ENCODE measurements at regions not wholly inside any gene's neighbourhood (a gene's known extent, or its start where the extent isn't known, plus 50 kb on each side); places are given as distances from the start of the nearest gene placed in this dataset.
"Not testable (repeated sequence)": the region's sequence is repeated elsewhere in the genome, so short reads cannot be mapped to it uniquely, and the experiment has no call there.

- DNase-seq (ENCODE audit: low spot score) = no peak
Observed at GRCh38 chr2:224174990-224175389, 135.9 kb upstream of the SERPINE2 start.

DNA sequence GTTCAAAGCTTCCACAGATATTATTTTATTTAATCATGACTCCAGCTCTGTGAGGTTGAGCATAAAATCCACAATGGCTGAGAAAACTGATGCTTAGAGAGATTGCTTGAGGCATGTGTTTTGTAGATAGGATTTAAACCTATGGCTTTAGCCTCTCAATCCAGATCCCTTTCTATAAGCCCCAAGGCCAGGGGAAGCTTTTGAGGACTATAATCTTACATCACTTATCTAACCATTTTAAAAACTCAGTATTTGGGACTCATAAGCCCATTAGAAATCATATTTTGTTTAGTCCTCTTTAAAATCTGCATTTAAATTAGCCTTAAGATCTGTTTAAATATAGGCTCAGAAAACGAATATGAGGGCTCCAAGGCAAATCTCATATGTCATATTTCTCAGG is 135.4 kb upstream of the SERPINE2 start:
- DNase-seq (ENCODE audit: low spot score) = no peak

- no peak for DNase-seq (ENCODE audit: low spot score)
Observed at GRCh38 chr2:224173933-224174332, 134.8 kb upstream of the SERPINE2 start.

DNA sequence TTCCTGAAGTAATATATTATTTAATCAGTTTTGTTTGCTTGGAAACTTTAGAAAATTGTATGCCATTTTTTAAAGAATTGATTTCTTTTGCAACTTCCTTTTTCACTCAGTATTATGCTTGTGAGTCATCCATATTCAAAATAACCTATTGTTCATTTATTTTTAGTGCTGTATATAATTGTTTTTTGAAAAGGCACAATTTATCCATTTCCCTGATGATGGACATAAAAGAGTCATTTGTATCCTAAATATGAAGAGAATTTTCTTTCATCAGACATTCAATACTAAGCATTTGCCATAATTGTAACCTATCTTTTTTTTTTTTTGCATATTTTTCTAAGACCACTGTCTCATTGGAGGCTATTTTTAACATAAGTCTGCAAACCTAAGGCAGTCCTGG is 134.1 kb upstream of the SERPINE2 start:
- DNase-seq (ENCODE audit: low spot score) = no peak

DNA sequence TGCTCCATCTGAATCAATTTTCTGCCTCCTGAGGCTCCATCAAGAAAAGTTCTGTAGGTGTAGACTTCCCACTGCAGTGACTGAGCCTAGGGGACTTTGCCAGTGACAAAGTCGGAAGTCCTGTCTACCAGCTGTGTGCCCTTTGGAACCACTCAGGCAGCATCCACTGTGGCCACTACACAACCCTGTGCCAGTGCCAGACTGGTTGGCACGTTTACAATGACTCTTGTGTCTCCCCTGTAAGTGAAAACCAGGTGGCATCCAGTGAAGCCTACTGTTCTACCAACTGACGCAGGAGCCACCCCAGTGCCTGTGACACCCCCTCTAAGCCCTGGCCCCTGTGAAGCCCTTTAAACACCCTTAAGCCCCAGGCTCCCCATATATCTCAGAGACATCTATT is 132.1 kb upstream of the SERPINE2 start:
- DNase-seq (ENCODE audit: low spot score) = no peak

GRCh38 chr2:224169847-224170246 is 130.8 kb upstream of the SERPINE2 start:
- no peak for DNase-seq (ENCODE audit: low spot score)

GRCh38 chr2:224167781-224168180 is 128.7 kb upstream of the SERPINE2 start:
- not testable (repeated sequence) for DNase-seq (ENCODE audit: low spot score)

DNA sequence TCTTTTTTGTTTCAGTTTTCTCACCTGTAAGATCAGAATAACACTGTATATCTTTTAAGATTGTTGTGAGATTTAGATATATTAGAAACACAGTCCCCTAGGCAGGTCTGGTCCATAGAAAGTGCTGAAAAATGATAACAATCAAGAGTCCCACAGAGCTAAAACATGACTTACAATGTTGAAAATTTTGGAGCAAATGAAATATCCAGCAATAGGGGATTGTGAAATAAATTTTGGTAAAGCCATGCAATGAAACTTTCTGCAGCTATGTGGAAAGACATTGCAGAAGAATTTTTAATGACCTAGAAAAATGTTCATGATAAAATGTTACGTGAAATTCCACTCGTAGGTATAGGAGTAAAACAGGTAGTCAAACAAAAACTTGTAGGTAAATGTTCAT is 127.6 kb upstream of the SERPINE2 start:
- DNase-seq (ENCODE audit: low spot score) = no peak

DNA sequence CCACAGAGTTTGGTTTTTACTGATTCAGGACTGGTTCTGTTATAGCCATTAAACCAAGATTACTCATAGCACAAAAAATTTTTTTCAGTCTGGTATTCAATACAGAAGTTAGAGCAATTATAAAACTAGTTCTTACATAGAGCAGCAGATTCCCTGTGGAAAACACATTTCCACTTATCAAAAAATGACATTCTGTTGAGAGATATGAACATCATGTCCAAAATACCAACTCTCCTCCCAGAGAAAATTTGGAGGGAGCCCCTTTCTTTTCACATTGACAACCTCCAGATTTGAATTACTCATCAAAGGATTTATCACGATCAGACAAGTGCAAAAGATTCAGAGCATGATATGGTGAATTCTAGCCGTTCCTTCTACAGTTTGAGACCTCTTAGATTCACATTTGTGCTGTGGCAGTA is 126.8 kb upstream of the SERPINE2 start:
- DNase-seq (ENCODE audit: low spot score) = no peak

DNA sequence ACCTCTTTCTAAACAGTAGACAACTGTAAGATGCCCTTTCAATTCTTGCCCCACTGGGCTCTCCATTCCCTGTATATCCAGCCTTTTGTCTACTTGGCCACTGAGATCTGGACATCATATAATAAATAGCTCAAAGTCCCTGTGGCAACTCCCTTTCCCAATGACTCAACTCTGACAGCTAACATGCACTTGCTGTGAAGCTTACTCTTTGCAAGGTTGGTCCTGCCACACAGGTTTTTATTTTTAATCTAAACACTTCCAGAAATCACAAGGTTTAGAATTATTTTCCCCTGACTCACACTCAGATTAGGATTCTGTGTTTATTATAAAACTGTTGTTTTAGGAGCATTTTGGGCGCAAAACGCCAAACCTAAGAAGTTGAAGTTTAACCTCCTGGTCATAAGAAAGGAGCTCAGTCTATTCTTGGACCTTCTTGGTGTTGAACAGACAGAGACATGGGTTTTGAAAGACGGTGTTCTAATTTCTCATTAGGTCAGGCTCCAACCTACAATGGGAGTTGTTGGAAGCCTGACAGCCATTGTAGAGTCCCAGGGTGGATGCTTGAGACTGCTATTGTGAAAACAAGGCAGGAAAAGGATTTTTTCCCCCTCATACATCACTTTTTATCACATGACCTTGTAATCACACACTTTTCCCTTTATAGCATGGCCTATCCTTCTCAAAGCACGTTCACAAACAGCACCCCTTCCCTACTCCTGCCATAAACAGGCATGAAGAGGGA is 124.7 kb upstream of the SERPINE2 start:
- no peak for DNase-seq (ENCODE audit: low spot score)

- DNase-seq (ENCODE audit: low spot score) = no peak
Observed at GRCh38 chr2:224162122-224162521, 123.0 kb upstream of the SERPINE2 start.

DNA sequence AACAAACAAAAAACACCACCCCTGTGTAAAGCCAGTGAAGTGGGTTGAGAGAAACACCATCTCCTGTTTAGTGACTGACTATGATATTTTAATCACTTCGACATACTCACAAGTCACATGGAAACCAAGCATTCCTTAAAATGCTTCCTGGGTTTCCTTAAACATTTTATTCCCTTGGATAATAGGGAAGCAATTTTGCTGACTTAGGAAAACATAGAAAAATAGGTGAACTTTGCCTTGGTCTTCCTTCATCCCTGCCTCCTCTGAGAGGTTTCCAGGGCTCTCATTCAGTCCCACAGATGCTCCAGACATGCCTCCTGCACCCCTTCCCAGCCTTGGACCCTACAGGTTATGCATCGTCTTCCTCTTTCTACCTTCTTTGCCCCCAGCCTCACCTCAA is 122.6 kb upstream of the SERPINE2 start:
- no peak for DNase-seq (ENCODE audit: low spot score)

DNA sequence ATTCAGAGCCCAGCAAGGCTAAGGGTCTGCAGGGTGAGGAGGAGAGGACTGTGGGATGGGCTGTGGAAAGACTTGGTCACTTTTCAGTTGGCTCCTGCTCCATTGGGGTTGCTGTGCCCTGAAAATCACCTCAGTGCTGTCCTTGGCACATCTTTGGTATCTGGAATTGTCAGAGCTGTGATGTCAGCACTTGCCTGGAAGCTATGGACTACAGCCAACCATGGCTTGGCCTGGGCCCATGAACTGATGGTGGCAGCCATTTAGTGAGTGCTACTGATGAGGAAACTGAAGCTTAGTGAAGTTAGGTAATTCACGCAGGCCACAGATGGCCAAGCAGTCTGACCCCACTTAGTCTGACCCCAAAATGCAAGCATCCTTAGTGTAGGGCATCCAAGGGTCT is 121.8 kb upstream of the SERPINE2 start:
- no peak for DNase-seq (ENCODE audit: low spot score)

- DNase-seq (ENCODE audit: low spot score) = no peak
Observed at GRCh38 chr2:224159345-224159928, 120.4 kb upstream of the SERPINE2 start.

GRCh38 chr2:224158831-224159230 is 119.7 kb upstream of the SERPINE2 start:
- DNase-seq (ENCODE audit: low spot score) = no peak

DNA sequence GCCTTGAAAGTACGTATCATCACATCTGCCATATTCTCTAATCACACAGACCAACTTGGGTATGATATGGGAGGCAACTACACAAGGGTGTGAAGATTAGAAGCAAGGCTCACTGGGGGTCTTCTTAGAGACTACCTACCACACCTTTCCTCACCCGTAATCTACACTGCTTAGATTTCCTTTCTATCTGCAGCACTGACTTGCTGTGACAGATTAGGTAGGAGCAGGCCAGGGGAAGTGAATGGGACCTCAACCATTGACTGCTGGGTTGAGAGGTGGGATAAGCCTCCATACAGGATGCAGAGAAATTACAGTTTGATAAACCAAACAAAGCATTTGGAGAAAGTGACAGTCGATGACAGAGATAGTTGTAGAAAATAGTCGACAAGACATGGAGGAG is 119.0 kb upstream of the SERPINE2 start:
- no peak for DNase-seq (ENCODE audit: low spot score)

DNA sequence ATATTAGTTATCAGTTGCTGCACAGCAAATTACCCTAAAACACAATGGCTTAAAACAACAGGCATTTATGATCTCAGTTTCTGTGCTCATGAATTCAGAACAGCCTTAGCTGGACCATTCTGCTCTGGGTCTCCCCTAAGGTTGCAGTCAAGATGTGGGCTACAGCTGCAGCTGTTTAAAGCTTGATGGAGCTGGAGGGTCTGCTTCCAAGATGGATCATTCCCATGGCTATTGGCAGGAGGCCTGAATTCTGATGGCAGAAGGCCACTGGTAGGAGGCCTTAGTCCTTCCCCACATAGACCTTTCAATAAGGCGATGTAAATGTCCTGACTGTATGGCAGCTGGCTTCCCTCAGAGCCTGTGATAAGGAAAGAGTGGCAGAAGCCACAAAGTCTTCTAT is 118.6 kb upstream of the SERPINE2 start:
- no peak for DNase-seq (ENCODE audit: low spot score)

DNA sequence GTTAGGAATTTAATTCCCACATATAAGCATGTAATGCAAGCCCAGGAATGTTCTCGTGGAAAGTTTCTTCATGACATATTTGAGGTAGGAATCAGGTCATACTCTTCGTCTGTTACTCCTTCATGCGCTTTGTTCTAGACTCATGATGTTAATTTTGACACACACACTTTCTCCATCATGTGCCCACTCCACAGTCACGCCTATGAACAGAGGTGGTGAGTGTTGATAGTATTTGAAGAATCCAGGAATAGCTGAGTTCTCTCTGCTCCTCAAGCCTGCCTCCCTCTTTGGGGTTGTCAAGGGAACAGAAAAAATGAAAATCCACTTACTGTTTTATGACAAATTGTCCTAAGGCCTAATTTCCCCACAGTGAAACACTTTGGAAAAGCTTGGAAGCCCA is 117.3 kb upstream of the SERPINE2 start:
- DNase-seq (ENCODE audit: low spot score) = no peak

GRCh38 chr2:224155896-224156295 is 116.8 kb upstream of the SERPINE2 start:
- no peak for DNase-seq (ENCODE audit: low spot score)

DNA sequence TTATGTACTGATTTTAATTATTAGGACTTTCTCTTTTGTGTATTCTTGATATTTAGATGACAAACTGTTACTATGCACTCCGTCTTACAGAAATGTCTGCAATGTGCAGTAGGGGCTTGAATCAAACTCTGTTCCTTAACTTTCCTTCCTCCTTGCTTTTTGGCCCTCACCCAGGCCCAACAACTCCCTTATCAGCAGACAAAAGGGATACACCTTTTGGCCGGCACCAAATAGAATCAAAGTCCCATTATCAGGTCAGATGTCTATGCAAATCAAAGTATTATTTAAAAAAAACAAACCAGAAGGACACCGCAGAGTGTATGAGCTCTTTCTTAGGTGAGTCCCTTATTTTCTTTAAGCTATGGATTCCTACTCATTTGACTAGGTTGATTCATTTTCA is 116.3 kb upstream of the SERPINE2 start:
- DNase-seq (ENCODE audit: low spot score) = no peak

GRCh38 chr2:224151680-224152310 is 112.7 kb upstream of the SERPINE2 start:
- DNase-seq (ENCODE audit: low spot score) = no peak

- no peak for DNase-seq (ENCODE audit: low spot score)
Observed at GRCh38 chr2:224151161-224151560, 112.1 kb upstream of the SERPINE2 start.

- DNase-seq (ENCODE audit: low spot score) = not testable (repeated sequence)
Observed at GRCh38 chr2:224148058-224148457, 109.0 kb upstream of the SERPINE2 start.

GRCh38 chr2:224147174-224147573 is 108.1 kb upstream of the SERPINE2 start:
- DNase-seq (ENCODE audit: low spot score) = no peak
